Stimulated activated CD4-positive, alpha-beta T cell treated with anti-CD3 and anti-CD28 coated beads, TNF-alpha, amount 100 ng/mL, for 4 hours (primary cell): ENCODE measurements at regions not wholly inside any gene's neighbourhood (a gene's known extent, or its start where the extent isn't known, plus 50 kb on each side); places are given as distances from the start of the nearest gene placed in this dataset.
"Not testable (repeated sequence)": the region's sequence is repeated elsewhere in the genome, so short reads cannot be mapped to it uniquely, and the experiment has no call there.

Source experiments
- DNase-seq, 3 experiments: peaks; one replicate each; pipeline ENCODE4 v3.0.0-alpha.2; 2020; ENCODE audit warnings: low read depth in 3 of 3

DNA sequence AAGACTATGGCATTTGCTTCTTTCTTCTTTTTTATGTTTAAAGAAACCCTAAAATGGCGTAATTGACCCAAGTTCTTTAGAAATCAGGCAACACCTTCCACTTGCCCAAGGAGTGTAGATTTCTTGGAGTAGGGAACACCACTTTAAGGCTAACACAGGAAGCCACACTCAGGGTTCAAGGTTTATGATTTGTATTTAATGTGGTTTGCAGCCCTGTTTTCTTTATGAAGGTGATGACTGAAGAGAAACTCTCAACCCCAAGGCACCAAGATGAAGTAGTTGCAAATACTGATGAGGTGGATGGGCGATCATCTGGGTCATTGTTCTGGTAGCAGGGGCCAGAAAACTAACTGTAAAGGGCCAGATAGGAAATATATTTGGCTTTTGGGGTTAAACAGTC lies 101.1 kb downstream of the DLEU7 start:
- no peak for DNase-seq

DNA sequence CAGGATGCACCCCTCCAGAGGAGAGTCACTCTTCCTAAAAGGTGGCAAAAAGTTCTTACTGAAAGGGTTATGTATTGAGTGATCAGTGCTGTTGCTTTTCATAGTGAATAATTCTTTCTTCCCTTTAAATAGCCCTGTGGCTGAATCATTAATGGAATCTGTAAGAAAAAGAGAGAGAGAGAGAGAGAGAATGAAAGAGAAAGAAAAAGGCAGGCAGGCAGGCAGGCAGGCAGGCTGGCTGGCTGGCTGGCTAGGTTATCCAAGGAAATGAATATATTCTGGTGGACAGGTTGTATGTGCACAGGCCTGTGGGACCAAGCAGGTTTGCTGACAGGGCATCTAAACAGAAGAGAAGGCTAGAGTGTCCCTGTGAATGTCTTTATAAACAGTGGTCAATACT lies 100.5 kb downstream of the DLEU7 start:
- DNase-seq: no peak

GRCh38 chr13:50744116-50744660 lies 99.3 kb downstream of the DLEU7 start:
- no peak for DNase-seq

DNA sequence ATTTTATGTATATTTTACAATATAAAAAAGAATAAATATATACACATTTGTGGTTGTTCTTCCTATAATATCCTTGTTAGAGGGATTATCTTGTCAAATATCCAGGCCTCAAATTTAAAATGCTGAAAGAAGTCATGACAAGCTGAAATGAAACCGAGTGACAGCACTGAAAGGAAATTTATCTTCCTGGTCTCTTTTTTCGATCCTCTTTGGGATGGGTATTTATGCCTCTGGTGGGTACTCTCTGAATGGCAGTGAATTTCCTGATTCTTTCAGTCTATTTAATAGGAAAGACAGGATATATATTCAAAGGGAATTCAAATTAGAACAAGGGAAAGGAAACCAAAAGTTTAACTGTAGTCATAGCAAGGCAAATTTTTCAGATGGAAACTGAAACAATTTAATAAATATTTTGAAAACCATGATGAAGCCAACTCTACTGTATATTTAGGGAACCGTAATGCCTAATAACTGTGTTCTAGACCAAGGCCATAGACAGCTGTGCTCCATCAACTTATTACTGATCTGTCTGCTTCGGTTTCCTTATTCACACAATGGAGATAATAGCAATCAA lies 97.9 kb downstream of the DLEU7 start:
- DNase-seq: no peak

- DNase-seq: no peak
These were observed 95.6 kb downstream of the DLEU7 start for GRCh38 chr13:50747737-50748350.

DNA sequence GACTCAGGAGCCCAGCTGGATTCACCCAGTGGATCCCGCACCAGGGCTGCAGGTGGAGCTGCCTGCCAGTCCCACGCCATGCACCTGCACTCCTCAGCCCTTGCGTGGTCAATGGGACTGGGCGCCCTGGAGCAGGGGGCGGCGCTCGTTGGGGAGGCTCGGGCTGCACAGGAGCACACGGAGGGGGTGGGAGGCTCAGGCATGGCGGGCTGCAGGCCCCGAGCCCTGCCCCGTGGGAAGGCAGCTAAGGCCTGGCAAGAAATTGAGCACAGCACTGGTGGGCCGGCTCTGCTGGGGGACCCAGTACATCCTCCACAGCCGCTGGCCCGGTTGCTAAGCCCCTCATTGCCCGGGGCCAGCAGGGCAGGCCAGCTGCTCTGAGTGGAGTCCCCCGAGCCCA lies 90.3 kb downstream of the DLEU7 start:
- not testable (repeated sequence) for DNase-seq

DNA sequence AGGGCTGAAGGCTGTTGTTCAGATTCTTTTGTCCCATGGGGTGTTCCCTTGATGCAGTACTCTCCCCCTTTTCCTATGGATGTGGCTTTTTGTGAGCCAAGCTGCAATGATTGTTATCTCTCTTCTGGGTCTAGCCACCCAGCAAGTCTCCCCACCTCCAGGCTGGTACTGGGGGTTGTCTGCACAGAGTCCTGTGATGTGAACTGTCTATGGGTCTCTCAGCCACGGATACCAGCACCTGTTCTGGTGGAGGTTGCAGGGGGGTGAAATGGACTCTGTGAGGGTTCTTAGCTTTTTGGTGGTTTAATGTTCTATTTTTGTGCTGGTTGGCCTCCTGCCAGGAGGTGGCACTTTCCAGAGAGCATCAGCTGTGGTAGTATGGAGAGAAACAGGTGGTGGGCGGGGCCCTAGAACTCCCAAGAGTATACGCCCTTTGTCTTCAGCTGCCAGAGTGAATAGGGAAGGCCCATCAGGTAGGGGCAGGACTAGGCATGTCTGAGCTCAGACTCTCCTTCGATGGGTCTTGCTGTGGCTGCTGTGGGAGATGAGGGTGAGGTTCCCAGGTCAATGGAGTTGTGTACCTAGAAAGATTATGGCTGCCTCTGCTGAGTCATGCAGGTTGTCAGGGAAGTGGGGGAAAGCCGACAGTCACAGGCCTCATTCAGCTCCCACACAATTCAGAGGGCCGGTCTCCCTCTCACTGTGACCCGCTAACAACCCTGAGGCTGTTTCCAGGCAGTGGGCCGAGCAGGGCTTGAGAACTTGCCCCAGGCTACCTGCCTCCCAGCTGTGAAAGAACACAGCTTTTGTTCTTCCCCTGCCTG lies 87.4 kb downstream of the DLEU7 start:
- not testable (repeated sequence) for DNase-seq

DNA sequence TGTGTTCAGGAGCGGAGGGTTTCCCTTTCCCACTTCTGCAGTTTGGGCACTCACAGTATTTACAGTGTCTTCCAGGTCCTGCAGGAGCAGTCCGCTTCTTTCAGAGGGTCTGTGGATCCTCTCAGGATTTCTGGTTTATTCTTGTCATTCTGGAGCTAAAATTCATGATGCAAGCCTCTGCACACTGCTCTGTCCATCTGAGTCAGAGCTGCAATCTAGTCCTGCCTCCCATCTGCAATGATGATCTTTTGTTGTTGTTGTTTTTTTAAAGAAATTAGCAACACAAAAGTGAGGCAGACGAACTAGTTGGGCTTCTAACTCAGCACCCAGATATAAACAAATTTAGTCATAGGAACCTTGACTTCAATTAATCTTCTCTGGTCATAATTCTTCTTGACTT lies 86.5 kb downstream of the DLEU7 start:
- no peak for DNase-seq

DNA sequence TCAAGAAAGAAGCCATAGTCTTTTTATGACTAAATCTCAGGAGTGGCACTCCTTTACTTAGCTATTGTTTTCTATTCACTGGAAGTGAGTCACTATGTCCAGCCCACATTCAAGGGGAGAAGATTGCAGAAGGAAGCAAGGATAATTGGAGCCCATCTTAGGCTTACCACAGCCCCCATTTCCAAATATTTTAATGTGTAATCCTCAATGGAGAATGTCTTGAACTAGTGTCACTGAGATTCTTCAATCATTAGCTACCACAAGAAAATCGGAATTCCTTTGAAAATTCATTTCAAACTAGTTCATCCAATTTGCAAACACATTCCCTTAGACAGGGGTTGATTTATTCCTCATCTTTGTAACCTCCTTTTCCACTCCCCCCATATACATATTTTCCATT lies 84.7 kb downstream of the DLEU7 start:
- no peak for DNase-seq

- DNase-seq: no peak
These were observed 82.7 kb downstream of the DLEU7 start for GRCh38 chr13:50760751-50761150.

GRCh38 chr13:50761406-50761805 lies 82.1 kb downstream of the DLEU7 start:
- no peak for DNase-seq

DNA sequence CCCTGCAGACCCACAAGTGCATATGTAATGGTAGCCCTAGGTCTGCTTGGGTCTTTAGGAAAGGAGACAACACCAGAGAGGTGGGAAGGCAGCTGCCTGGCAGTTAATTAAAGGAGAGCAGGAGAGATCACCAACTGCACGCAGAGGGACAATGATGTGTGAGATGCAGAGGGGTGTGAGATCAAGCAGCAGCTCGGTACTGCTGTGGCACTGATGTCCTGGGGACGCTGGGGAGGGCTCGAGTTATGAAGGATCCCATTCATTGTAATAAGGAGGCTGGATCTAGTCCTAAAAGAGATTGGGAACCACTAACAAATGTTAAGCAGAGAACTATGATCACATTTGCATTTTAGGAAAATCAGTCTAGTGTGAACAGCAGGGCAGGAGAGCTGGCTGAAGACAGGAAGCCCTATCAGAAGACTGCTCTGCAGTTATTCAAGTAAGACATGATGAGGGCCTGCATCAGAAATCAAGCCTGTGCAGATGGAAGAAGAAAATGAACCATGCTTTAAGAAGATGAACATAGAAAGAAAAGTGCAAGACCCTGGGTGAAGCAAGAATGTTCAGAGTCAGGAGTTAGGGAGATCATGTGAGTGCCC lies 80.4 kb downstream of the DLEU7 start:
- no peak for DNase-seq

DNA sequence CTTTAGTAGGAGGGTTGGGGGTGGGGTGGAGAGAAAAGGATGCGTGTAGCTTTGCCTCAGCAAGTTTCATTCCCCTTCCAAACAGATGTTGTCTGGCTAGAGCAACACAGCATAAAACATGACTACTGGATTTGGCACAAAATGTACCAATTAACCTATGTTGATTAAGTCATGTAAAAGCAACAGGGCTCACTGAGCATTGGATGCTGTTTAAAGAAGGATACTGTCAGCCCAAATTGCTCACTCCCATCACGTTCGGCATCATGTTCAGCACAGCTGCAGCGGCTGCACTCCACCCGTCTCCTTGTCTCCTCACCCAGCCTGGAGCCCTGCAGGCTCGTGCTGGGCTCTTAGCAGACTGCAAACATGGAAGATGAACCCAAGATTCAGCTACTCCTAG lies 77.5 kb downstream of the DLEU7 start:
- DNase-seq: no peak

GRCh38 chr13:50766695-50767094 lies 76.8 kb downstream of the DLEU7 start:
- no peak for DNase-seq

- DNase-seq: not testable (repeated sequence)
These were observed 70.6 kb downstream of the DLEU7 start for GRCh38 chr13:50772881-50773280.
